ENCODE measurements at regions not wholly inside any gene's neighbourhood (a gene's known extent, or its start where the extent isn't known, plus 50 kb on each side); places are given as distances from the start of the nearest gene placed in this dataset.
"Not testable (repeated sequence)": the region's sequence is repeated elsewhere in the genome, so short reads cannot be mapped to it uniquely, and the experiment has no call there.

GRCh38 chr2:22942441-22942840 is 442.5 kb upstream of the KLHL29 start:
- H3K4me3 ChIP-seq (ENCODE audit: low read length) = no peak overlapping the region
- H3K27me3 ChIP-seq (ENCODE audit: control insufficient read depth, insufficient read depth, low read length) = no peaks in the 10 kb centered on the region
- H3K9ac ChIP-seq (ENCODE audit: low read length) = no peak overlapping the region
- H3K36me3 ChIP-seq (ENCODE audit: control insufficient read depth, insufficient read depth, low read length) = no peaks in the 10 kb centered on the region
- H3K27ac ChIP-seq (ENCODE audit: low read depth, low read length) = no peak overlapping the region
- H3K4me1 ChIP-seq (ENCODE audit: control insufficient read depth, insufficient read depth, low read length) = peaks cover 4% of the 10 kb centered on the region

GRCh38 chr2:22944143-22944542 is 440.8 kb upstream of the KLHL29 start:
- H3K4me1 ChIP-seq (ENCODE audit: control insufficient read depth, insufficient read depth, low read length) = peaks cover 4% of the 10 kb centered on the region
- H3K4me3 ChIP-seq (ENCODE audit: low read length) = no peak overlapping the region
- no peak overlapping the region for H3K9ac ChIP-seq (ENCODE audit: low read length)
- H3K36me3 ChIP-seq (ENCODE audit: control insufficient read depth, insufficient read depth, low read length) = no peaks in the 10 kb centered on the region
- H3K27me3 ChIP-seq (ENCODE audit: control insufficient read depth, insufficient read depth, low read length) = no peaks in the 10 kb centered on the region
- no peak overlapping the region for H3K27ac ChIP-seq (ENCODE audit: low read depth, low read length)

GRCh38 chr2:22946553-22946952 is 438.4 kb upstream of the KLHL29 start:
- Histone ChIP-seq H3K4me3 (ENCODE audit: low read length) (no peak overlapping the region), H3K4me1 (ENCODE audit: control insufficient read depth, insufficient read depth, low read length) (peaks cover 4% of the 10 kb centered on the region), H3K9ac (ENCODE audit: low read length) (no peak overlapping the region), H3K36me3 (ENCODE audit: control insufficient read depth, insufficient read depth, low read length) (no peaks in the 10 kb centered on the region), H3K27ac (ENCODE audit: low read depth, low read length) (no peak overlapping the region), H3K27me3 (ENCODE audit: control insufficient read depth, insufficient read depth, low read length) (no peaks in the 10 kb centered on the region)

- Histone ChIP-seq H3K36me3 (ENCODE audit: control insufficient read depth, insufficient read depth, low read length) (no peaks in the 10 kb centered on the region), H3K9ac (ENCODE audit: low read length) (no peak overlapping the region), H3K27me3 (ENCODE audit: control insufficient read depth, insufficient read depth, low read length) (no peaks in the 10 kb centered on the region), H3K4me3 (ENCODE audit: low read length) (no peak overlapping the region), H3K4me1 (ENCODE audit: control insufficient read depth, insufficient read depth, low read length) (peaks cover 3% of the 10 kb centered on the region), H3K27ac (ENCODE audit: low read depth, low read length) (no peak overlapping the region)
Observed at GRCh38 chr2:22947741-22948140, 437.2 kb upstream of the KLHL29 start.

GRCh38 chr2:22950431-22950830 is 434.5 kb upstream of the KLHL29 start:
- H3K4me3 ChIP-seq (ENCODE audit: low read length) = no peak overlapping the region
- H3K9ac ChIP-seq (ENCODE audit: low read length) = no peak overlapping the region
- no peak overlapping the region for H3K27ac ChIP-seq (ENCODE audit: low read depth, low read length)
- H3K36me3 ChIP-seq (ENCODE audit: control insufficient read depth, insufficient read depth, low read length) = no peaks in the 10 kb centered on the region
- H3K27me3 ChIP-seq (ENCODE audit: control insufficient read depth, insufficient read depth, low read length) = no peaks in the 10 kb centered on the region
- H3K4me1 ChIP-seq (ENCODE audit: control insufficient read depth, insufficient read depth, low read length) = peaks cover 7% of the 10 kb centered on the region

- Histone ChIP-seq H3K9ac (ENCODE audit: low read length) (no peak overlapping the region), H3K27ac (ENCODE audit: low read depth, low read length) (no peak overlapping the region), H3K27me3 (ENCODE audit: control insufficient read depth, insufficient read depth, low read length) (no peaks in the 10 kb centered on the region), H3K4me1 (ENCODE audit: control insufficient read depth, insufficient read depth, low read length) (peaks cover 7% of the 10 kb centered on the region), H3K36me3 (ENCODE audit: control insufficient read depth, insufficient read depth, low read length) (no peaks in the 10 kb centered on the region), H3K4me3 (ENCODE audit: low read length) (no peak overlapping the region)
Observed at GRCh38 chr2:22952656-22953225, 432.2 kb upstream of the KLHL29 start.

GRCh38 chr2:22957446-22957845 is 427.5 kb upstream of the KLHL29 start:
- Histone ChIP-seq H3K36me3 (ENCODE audit: control insufficient read depth, insufficient read depth, low read length) (no peaks in the 10 kb centered on the region), H3K4me1 (ENCODE audit: control insufficient read depth, insufficient read depth, low read length) (peaks cover 7% of the 10 kb centered on the region), H3K27me3 (ENCODE audit: control insufficient read depth, insufficient read depth, low read length) (no peaks in the 10 kb centered on the region), H3K4me3 (ENCODE audit: low read length) (no peak overlapping the region), H3K27ac (ENCODE audit: low read depth, low read length) (no peak overlapping the region), H3K9ac (ENCODE audit: low read length) (no peak overlapping the region)

GRCh38 chr2:22958308-22958707 is 426.7 kb upstream of the KLHL29 start:
- no peaks in the 10 kb centered on the region for H3K27me3 ChIP-seq (ENCODE audit: control insufficient read depth, insufficient read depth, low read length)
- H3K36me3 ChIP-seq (ENCODE audit: control insufficient read depth, insufficient read depth, low read length) = no peaks in the 10 kb centered on the region
- H3K4me1 ChIP-seq (ENCODE audit: control insufficient read depth, insufficient read depth, low read length) = peaks cover 2% of the 10 kb centered on the region
- H3K9ac ChIP-seq (ENCODE audit: low read length) = no peak overlapping the region
- H3K27ac ChIP-seq (ENCODE audit: low read depth, low read length) = no peak overlapping the region
- H3K4me3 ChIP-seq (ENCODE audit: low read length) = no peak overlapping the region

- no peak overlapping the region for H3K9ac ChIP-seq (ENCODE audit: low read length)
- H3K36me3 ChIP-seq (ENCODE audit: control insufficient read depth, insufficient read depth, low read length) = no peaks in the 10 kb centered on the region
- H3K27me3 ChIP-seq (ENCODE audit: control insufficient read depth, insufficient read depth, low read length) = no peaks in the 10 kb centered on the region
- H3K27ac ChIP-seq (ENCODE audit: low read depth, low read length) = no peak overlapping the region
- H3K4me1 ChIP-seq (ENCODE audit: control insufficient read depth, insufficient read depth, low read length) = no peaks in the 10 kb centered on the region
- no peak overlapping the region for H3K4me3 ChIP-seq (ENCODE audit: low read length)
Observed at GRCh38 chr2:22967756-22968155, 417.2 kb upstream of the KLHL29 start.

GRCh38 chr2:22970284-22970975 is 414.5 kb upstream of the KLHL29 start:
- Histone ChIP-seq H3K36me3 (ENCODE audit: control insufficient read depth, insufficient read depth, low read length) (no peaks in the 10 kb centered on the region), H3K27ac (ENCODE audit: low read depth, low read length) (no peak overlapping the region), H3K4me3 (ENCODE audit: low read length) (no peak overlapping the region), H3K27me3 (ENCODE audit: control insufficient read depth, insufficient read depth, low read length) (no peaks in the 10 kb centered on the region), H3K9ac (ENCODE audit: low read length) (no peak overlapping the region), H3K4me1 (ENCODE audit: control insufficient read depth, insufficient read depth, low read length) (no peaks in the 10 kb centered on the region)

- H3K36me3 ChIP-seq (ENCODE audit: control insufficient read depth, insufficient read depth, low read length) = no peaks in the 10 kb centered on the region
- no peaks in the 10 kb centered on the region for H3K4me1 ChIP-seq (ENCODE audit: control insufficient read depth, insufficient read depth, low read length)
- H3K9ac ChIP-seq (ENCODE audit: low read length) = no peak overlapping the region
- H3K27ac ChIP-seq (ENCODE audit: low read depth, low read length) = no peak overlapping the region
- H3K4me3 ChIP-seq (ENCODE audit: low read length) = no peak overlapping the region
- no peaks in the 10 kb centered on the region for H3K27me3 ChIP-seq (ENCODE audit: control insufficient read depth, insufficient read depth, low read length)
Observed at GRCh38 chr2:22970991-22971390, 414.0 kb upstream of the KLHL29 start.

- Histone ChIP-seq H3K36me3 (ENCODE audit: control insufficient read depth, insufficient read depth, low read length) (no peaks in the 10 kb centered on the region), H3K4me3 (ENCODE audit: low read length) (no peak overlapping the region), H3K27me3 (ENCODE audit: control insufficient read depth, insufficient read depth, low read length) (no peaks in the 10 kb centered on the region), H3K9ac (ENCODE audit: low read length) (no peak overlapping the region), H3K4me1 (ENCODE audit: control insufficient read depth, insufficient read depth, low read length) (no peaks in the 10 kb centered on the region), H3K27ac (ENCODE audit: low read depth, low read length) (no peak overlapping the region)
Observed at GRCh38 chr2:22981785-22982184, 403.2 kb upstream of the KLHL29 start.

GRCh38 chr2:22984152-22984551 is 400.8 kb upstream of the KLHL29 start:
- not testable (repeated sequence) for H3K27ac ChIP-seq (ENCODE audit: low read depth, low read length); H3K9ac ChIP-seq (ENCODE audit: low read length); H3K4me3 ChIP-seq (ENCODE audit: low read length); H3K4me1 ChIP-seq (ENCODE audit: control insufficient read depth, insufficient read depth, low read length); H3K27me3 ChIP-seq (ENCODE audit: control insufficient read depth, insufficient read depth, low read length); H3K36me3 ChIP-seq (ENCODE audit: control insufficient read depth, insufficient read depth, low read length)

All from rectal smooth muscle tissue (tissue), 1 donor.